Ishikawa (cell line): ENCODE measurements at regions not wholly inside any gene's neighbourhood (a gene's known extent, or its start where the extent isn't known, plus 50 kb on each side); places are given as distances from the start of the nearest gene placed in this dataset.

Experiments
- CEBPB ChIP-seq: IDR thresholded peaks from 2 replicates; pipeline ENCODE4 v1.6.1; 2012
- EP300 ChIP-seq: IDR thresholded peaks from 2 replicates; pipeline ENCODE4 v1.6.1; 2012; ENCODE audit warnings: borderline replicate concordance
- RAD21 ChIP-seq: IDR thresholded peaks from 2 replicates; pipeline ENCODE4 v1.6.1; 2012; ENCODE audit warnings: low read depth
- TAF1 ChIP-seq: IDR thresholded peaks from 2 replicates; pipeline ENCODE4 v1.6.1; 2012; ENCODE audit warnings: low read depth, mild to moderate bottlenecking
- YY1 ChIP-seq: IDR thresholded peaks from 2 replicates; pipeline ENCODE4 v1.6.1; 2012; ENCODE audit warnings: low read depth

DNA sequence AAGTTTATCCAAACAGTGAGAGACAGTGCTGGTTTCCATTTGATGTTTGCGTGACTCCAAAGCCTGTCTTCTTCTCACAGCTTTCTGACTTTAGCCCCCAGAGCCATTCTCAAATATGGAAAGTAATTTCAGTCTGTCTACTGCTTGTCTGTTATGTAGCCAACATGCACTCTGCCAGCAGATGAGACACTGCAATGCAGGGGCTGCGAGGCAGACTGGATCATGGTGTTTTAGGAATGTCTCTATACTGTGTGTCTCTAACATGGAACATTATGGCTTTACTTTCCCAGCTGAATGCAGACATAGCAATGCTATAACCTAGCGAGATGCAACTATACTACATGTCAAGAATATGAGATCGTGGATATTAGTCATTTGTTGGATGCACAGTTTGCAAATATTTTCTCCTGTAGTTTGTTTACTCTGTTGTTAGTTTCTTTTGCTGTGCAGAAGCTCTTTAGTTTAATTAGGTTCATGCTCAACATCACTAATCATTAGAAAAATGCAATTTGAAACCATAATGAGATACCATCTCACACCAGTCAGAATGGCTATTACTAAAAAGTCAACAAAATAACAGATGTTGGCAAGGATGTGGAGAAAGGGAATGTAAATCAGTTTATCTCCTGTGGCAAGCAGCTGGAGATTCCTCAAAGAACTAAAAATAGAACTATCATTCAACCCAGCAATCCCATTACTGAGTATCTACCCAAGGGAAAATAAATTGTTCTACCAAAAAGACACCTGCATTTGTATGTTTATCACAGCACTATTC is 235.8 kb upstream of the TMTC1 start:
- TF ChIP-seq CEBPB (no peak), TAF1 (no peak), EP300 (no peak), YY1 (no peak), RAD21 (no peak)
